ENCODE measurements at regions not wholly inside any gene's neighbourhood (a gene's known extent, or its start where the extent isn't known, plus 50 kb on each side); places are given as distances from the start of the nearest gene placed in this dataset.

DNA sequence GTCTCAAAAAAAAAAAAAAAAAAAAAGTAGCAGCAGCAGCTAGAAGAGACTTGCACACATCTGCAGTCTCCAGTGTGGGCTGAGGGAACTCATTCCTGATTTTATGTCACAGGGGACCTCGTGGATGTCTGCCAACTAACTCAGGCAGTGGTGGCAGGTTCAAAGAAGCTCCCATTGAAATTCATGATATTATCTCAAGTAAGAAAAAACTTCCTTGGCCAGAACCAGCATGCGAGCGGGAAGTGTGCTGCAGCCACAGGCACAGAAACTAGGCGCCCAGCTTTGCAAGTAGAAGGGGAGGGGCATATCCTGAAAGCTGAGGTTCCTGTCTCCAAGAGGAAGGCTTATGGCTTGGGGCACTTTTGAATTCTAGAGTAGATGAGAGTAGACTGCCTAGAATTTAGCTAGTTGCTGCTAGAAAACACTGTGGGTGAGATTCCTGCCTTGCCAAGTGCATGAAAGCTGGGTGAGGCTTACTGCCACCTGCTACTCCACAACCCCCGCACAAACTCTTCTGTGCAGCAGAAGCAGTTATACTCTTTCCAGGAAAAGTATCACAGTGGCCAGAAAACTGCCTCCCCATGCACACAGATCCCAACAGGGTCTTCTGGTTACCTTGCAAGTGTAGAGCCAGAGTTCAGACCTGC lies 603.8 kb upstream of the CA10 start:
- Histone ChIP-seq H3K4me1 (no peaks in the 10 kb centered on the region), H3K4me3 (no peak overlapping the region), H3K9me3 (peaks cover 8% of the 10 kb centered on the region; the same call in 1 of the 2 replicates), H3K9ac (no peak overlapping the region), H3K27me3 (no peaks in the 10 kb centered on the region), H4K20me1 (no peaks in the 10 kb centered on the region), H3K4me2 (no peak overlapping the region), H3K36me3 (no peaks in the 10 kb centered on the region), H3K27ac (no peak overlapping the region)
- no peak for TF ChIP-seq Cebpa-rat (IDR thresholded peaks at IDR 0.05)

DNA sequence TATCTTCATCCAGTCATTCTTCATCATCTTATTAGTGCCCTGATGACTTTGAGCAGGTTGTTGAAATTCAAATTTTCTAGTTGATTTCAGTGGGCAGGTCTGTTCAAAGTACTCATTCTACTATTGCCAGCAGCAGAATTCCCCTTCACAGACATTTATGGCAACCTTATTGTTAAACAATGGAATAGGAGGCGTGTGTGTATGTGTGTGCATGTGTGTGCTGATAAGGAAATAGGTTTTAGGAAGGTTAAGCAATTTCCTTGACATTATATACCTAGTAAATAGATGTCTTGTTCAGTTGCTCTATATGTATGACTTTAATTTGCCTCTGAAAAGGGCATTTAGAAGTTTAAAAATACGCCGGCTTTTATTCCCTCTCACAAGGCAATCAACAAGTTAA lies 601.4 kb upstream of the CA10 start:
- Histone ChIP-seq H3K9ac (no peak overlapping the region), H3K4me2 (no peak overlapping the region), H3K36me3 (no peaks in the 10 kb centered on the region), H3K27me3 (no peaks in the 10 kb centered on the region), H4K20me1 (no peaks in the 10 kb centered on the region), H3K4me3 (no peak overlapping the region), H3K9me3 (peaks cover 4% of the 10 kb centered on the region; the same call in 1 of the 2 replicates), H3K4me1 (no peaks in the 10 kb centered on the region), H3K27ac (no peak overlapping the region)
- no peak for TF ChIP-seq Cebpa-rat (IDR thresholded peaks at IDR 0.05)

DNA sequence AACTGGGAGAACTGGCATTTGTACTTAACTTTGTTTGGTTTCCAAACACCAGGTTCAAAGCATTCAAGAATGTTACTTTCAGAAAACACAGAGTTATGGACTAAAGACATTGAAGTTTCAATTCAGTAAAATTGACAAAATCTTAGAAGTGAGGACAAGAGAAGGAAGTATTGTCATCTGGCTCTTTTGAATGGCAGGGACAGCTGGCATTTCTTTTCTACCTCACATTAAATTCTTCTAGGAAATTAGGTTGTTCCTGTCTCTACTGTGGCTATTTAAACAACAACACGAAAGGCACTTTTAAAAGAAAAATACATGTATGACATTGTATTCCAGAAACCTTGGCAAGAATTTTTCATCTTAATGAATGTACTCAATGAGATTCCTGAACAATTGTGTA lies 600.0 kb upstream of the CA10 start:
- Histone ChIP-seq H3K4me3 (no peak overlapping the region), H3K9ac (no peak overlapping the region), H3K27ac (no peak overlapping the region), H3K36me3 (no peaks in the 10 kb centered on the region), H4K20me1 (no peaks in the 10 kb centered on the region), H3K9me3 (no peaks in the 10 kb centered on the region), H3K4me1 (no peaks in the 10 kb centered on the region), H3K27me3 (no peaks in the 10 kb centered on the region), H3K4me2 (no peak overlapping the region)
- TF ChIP-seq Cebpa-rat (IDR thresholded peaks at IDR 0.05), result no peak

DNA sequence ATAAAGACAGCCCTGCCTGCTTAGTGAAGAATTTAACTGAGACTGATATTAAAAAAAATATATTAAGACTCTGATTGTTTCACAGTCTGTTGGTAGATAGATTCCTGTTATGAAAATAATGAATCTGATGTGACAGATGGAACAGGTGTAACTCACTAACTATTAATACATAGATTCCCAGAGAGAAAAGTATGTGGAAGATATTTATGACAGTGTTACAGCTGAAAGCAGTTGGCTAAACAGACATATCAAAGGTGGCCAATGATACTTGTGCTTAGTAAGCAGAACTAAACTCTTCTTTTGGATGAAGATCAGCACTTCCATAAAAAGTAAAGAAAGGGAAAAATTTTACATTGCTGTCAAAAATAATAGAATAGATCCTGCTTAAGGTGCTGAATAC lies 598.2 kb upstream of the CA10 start:
- H3K4me2 ChIP-seq, result no peak overlapping the region
- H4K20me1 ChIP-seq, result no peaks in the 10 kb centered on the region
- H3K4me1 ChIP-seq, result no peaks in the 10 kb centered on the region
- H3K4me3 ChIP-seq, result no peak overlapping the region
- TF ChIP-seq Cebpa-rat (IDR thresholded peaks at IDR 0.05), result no peak
- H3K36me3 ChIP-seq, result no peaks in the 10 kb centered on the region
- H3K9ac ChIP-seq, result no peak overlapping the region
- no peak overlapping the region for H3K27ac ChIP-seq
- no peaks in the 10 kb centered on the region for H3K9me3 ChIP-seq
- no peaks in the 10 kb centered on the region for H3K27me3 ChIP-seq

DNA sequence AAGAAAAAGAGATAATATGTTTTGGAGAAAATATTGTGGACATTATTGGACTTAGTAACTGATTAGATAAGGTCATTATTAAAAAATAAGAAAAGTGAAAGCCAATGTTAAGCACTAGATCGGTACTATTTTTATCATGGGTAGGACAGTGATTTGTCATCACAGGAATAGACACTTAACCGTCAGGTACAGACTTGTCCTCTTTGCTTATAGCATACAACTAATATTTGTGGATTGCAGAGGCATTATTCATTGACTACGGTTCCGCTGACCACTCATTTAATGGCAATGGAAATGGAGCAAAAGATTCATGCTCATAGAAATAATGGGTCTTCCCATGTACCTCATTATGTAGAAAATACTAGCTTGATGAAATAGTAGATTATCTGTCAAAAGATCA lies 596.3 kb upstream of the CA10 start:
- Histone ChIP-seq H3K9me3 (peaks cover 4% of the 10 kb centered on the region; the same call in 1 of the 2 replicates), H3K4me3 (no peak overlapping the region), H3K27ac (no peak overlapping the region), H3K27me3 (no peaks in the 10 kb centered on the region), H3K4me2 (no peak overlapping the region), H3K9ac (no peak overlapping the region), H4K20me1 (no peaks in the 10 kb centered on the region), H3K36me3 (no peaks in the 10 kb centered on the region), H3K4me1 (peaks cover 5% of the 10 kb centered on the region; the same call in 1 of the 2 replicates)
- TF ChIP-seq Cebpa-rat (IDR thresholded peaks at IDR 0.05), result no peak

DNA sequence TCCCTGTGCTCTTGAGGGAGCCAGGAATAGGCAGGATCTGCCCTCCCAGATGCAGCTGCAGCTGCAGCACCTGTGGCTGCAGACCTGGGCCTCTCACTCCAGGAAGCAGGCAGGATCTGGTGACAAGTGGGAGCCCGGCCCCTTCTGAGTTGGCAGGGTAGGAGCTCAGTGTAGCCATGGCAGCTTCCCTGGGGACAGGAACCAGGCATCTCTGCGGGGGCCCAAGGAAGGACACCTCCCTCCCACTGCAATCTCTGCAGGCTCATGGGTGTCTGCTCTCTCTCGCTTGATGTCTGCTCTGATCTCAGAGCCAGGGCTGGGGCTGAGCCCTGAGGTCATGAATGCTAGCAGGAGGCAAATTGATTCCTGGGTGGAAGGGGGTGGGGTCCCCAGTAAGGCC lies 592.5 kb upstream of the CA10 start:
- Histone ChIP-seq H3K9me3 (peaks cover 4% of the 10 kb centered on the region; the same call in 1 of the 2 replicates), H3K36me3 (no peaks in the 10 kb centered on the region), H3K27me3 (no peaks in the 10 kb centered on the region), H3K4me3 (no peak overlapping the region), H3K4me2 (peak overlapping the region; percentile 19; the same call in 1 of the 2 replicates), H3K9ac (no peak overlapping the region), H3K4me1 (peaks cover 5% of the 10 kb centered on the region; the same call in 1 of the 2 replicates), H4K20me1 (no peaks in the 10 kb centered on the region), H3K27ac (no peak overlapping the region)
- no peak for TF ChIP-seq Cebpa-rat (IDR thresholded peaks at IDR 0.05)

DNA sequence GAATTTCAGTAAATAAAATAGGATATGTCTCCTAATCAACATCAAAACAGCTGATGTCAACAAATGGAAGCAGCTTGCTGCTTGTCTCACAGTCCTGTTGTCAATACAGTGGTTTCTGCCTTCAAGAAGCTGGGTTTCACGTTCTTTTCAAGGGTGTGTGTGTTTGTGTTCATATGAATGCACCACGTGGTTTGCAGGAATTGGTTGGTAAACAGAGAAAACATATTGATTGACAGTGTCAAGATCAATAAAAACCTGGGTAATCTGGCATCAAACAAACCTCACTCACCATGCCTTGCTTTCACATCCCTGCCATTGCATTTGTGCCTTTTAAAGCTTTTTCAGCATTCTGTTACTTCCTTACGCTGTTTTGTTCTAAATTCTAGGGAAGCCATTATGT lies 585.7 kb upstream of the CA10 start:
- H3K9me3 ChIP-seq, result no peaks in the 10 kb centered on the region
- no peak for TF ChIP-seq Cebpa-rat (IDR thresholded peaks at IDR 0.05)
- no peak overlapping the region for H3K4me2 ChIP-seq
- no peaks in the 10 kb centered on the region for H3K27me3 ChIP-seq
- H3K4me3 ChIP-seq, result no peak overlapping the region
- no peak overlapping the region for H3K9ac ChIP-seq
- no peaks in the 10 kb centered on the region for H4K20me1 ChIP-seq
- H3K27ac ChIP-seq, result no peak overlapping the region
- H3K4me1 ChIP-seq, result 0 out of 2 replicates have a peak, but pooled peaks cover 5% of the 10 kb centered on the region
- H3K36me3 ChIP-seq, result no peaks in the 10 kb centered on the region

DNA sequence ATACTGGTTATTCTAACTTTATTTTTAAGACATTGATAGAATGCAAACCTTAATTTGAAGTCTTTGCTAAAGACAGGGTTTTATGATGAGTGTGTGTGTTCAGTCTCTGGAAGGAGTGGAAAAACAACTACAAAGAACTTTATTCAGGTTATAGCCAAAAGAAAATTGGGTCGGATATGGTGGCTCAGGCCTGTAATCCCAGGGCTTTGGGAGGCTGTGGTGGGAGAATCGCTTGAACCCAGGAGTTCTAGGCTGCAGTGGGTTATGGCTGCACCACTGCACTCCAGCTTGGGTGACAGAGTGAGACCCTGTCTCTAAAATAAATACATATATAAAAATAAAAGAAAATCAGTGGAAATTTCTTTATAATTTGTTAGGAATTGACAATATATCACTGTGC lies 581.5 kb upstream of the CA10 start:
- Histone ChIP-seq H3K4me2 (no peak overlapping the region), H3K4me1 (0 out of 2 replicates have a peak, but pooled peaks cover 8% of the 10 kb centered on the region), H3K9me3 (no peaks in the 10 kb centered on the region), H3K27ac (no peak overlapping the region), H4K20me1 (no peaks in the 10 kb centered on the region), H3K4me3 (no peak overlapping the region), H3K9ac (no peak overlapping the region), H3K27me3 (no peaks in the 10 kb centered on the region), H3K36me3 (no peaks in the 10 kb centered on the region)
- TF ChIP-seq Cebpa-rat (IDR thresholded peaks at IDR 0.05), result no peak

DNA sequence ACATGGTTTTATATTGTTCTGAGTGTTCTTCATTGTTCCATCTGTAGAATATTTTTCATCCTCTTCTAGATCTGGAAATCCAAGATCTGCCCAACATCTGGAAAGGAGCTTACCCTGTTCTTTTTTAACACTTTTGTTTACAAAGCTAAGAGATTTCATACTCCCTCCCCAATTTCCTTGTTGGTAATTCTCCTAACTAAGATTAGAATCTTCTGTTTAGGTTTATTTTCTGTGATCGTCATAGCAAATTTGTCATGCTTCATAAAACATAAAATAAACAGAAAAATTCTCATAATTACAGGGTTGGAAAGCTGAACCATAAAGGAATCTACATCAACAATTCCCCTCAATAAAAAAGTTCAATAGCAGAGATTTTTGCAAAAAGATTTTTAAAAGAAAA lies 580.3 kb upstream of the CA10 start:
- H3K4me2 ChIP-seq, result peak overlapping the region; percentile 60

DNA sequence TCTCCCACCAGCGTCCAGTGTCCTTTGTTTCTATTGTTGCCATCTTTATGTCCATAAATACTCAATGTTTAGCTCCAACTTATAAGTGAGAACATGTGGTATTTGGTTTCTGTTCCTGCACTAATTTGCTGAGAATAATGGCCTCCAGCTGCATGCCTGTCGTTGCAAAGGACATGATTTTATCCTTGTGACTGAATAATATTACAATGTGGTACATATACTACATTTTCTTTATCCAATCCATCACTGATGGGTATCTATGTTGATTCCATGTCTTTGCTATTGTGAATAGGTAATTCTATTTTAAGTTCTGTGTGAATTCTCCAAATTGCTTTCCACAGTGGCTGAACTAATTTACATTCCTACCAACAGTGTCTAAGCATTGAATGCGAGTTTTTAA lies 578.6 kb upstream of the CA10 start:
- Histone ChIP-seq H3K4me1 (0 out of 2 replicates have a peak, but pooled peaks cover 8% of the 10 kb centered on the region), H3K36me3 (no peaks in the 10 kb centered on the region), H4K20me1 (no peaks in the 10 kb centered on the region), H3K27me3 (no peaks in the 10 kb centered on the region), H3K9me3 (peaks cover 4% of the 10 kb centered on the region; the same call in 1 of the 2 replicates), H3K4me3 (no peak overlapping the region), H3K4me2 (no peak overlapping the region), H3K9ac (no peak overlapping the region), H3K27ac (no peak overlapping the region)
- no peak for TF ChIP-seq Cebpa-rat (IDR thresholded peaks at IDR 0.05)

More for the DNA sequence above, 580.3 kb upstream of the CA10 start:
- H4K20me1 ChIP-seq, result no peaks in the 10 kb centered on the region
- H3K4me3 ChIP-seq, result no peak overlapping the region
- H3K9me3 ChIP-seq, result no peaks in the 10 kb centered on the region
- no peak overlapping the region for H3K27ac ChIP-seq
- H3K4me1 ChIP-seq, result 0 out of 2 replicates have a peak, but pooled peaks cover 8% of the 10 kb centered on the region
- no peak for TF ChIP-seq Cebpa-rat (IDR thresholded peaks at IDR 0.05)
- no peaks in the 10 kb centered on the region for H3K36me3 ChIP-seq
- no peak overlapping the region for H3K9ac ChIP-seq
- H3K27me3 ChIP-seq, result no peaks in the 10 kb centered on the region

Measured in BLaER1 (cell line).